ENCODE measurements at regions not wholly inside any gene's neighbourhood (a gene's known extent, or its start where the extent isn't known, plus 50 kb on each side); places are given as distances from the start of the nearest gene placed in this dataset.
"Not testable (repeated sequence)": the region's sequence is repeated elsewhere in the genome, so short reads cannot be mapped to it uniquely, and the experiment has no call there.

DNA sequence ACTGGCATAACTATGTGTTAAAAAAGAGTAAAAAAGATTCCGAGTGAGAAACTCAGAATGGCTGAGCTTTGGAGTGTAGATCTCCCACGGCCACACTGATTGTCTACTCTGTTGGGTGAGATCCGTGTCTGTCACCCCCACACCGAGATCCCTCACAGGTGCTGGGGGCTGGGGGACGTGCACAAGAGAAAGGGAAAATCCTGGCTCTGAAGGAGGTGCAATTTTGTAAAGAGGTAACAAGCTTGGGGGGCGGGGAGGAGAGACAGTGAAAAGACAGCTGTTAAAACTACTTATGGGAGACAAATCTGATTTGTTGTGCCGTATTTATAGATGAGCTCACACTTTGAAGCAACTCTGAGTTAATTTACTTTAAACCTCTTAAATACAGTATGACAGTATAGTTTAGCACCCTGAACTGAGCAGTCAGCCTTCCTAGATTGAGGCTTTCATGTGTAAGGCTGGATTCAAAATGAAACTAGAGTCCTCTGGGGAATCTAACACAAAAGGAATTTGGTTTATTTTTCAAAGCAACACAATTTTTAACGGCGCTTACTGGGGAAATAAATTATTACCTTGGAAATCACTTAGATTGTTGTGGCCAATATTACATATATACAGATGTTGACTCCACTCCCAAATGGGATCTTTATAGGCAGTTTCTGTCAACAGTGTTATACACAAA is 167.4 kb upstream of the RGS6 start:
- DNase-seq: no peak

DNA sequence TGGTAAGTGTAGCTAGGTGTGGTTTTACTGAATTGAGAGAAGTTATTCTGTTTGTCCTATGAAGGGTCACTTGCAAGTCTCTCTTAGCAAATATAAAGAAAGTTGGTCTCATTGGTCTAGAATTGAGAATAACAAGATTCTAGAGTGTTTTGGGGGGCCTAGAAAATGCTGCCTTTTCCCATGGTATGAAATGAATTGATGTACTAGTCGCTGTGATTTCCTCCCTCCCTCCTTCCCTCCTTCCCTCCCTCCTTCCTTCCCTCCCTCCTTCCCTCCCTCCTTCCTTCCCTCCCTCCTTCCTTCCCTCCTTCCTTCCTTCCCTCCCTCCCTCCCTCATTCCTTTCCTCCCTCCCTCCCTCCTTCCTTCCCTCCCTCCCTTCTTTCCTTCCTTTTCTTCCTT is 166.7 kb upstream of the RGS6 start:
- no peak for DNase-seq

DNA sequence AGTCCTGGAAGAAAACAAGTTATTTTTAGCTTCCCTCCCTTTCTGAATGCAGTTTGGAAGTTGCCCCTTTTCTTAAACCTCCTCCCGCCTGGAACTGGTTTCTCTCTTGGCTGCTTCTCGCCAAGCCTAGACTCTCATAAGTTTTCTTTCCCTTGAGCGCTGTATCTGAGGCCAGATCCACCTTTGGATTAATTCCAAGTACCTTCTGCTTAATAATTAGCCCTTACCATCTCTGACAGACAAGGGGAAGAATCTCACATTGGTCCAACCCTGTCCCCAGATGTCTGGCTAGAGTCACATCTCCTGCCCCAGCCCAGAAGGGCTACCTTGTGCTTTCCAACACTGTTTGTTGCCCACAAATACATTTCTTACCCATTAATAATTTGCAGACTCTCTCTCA is 161.8 kb upstream of the RGS6 start:
- no peak for DNase-seq

DNA sequence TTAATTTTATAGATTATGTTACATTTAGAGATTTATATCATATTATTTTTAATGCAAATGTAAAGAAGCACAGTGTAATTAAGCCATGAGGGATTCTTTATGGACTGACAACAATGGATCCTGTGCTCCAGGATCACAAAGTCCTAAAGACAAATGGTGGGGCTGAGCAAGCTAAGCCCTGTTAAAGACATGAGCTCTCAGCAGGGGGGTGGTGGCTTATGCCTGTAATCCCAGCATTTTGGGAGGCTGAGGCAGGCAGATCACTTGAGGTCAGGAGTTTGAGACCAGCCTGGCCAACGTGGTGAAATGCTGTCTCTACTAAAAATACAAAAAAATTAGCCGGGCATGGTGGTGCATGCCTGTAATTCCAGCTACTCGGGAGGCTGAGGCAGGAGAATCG is 160.8 kb upstream of the RGS6 start:
- DNase-seq: not testable (repeated sequence)

DNA sequence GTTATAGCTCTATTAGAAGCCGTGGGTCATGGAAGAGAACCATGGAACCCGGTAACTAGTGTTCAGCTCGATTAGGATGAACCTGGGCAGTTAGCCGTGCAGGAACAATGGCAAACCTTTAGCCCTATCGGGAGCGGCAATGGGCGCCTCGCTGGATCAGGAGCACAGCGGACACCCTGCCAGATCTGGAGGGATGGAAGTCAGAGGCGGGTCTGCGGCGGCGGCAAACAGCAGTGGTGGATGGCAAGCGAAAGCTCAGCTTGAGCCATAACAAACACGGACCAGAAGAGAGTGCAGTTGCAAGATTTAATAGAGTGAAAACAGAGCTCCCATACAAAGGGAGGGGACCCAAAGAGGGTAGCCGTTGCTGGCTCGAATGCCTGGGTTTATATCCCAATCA is 160.2 kb upstream of the RGS6 start:
- not testable (repeated sequence) for DNase-seq

DNA sequence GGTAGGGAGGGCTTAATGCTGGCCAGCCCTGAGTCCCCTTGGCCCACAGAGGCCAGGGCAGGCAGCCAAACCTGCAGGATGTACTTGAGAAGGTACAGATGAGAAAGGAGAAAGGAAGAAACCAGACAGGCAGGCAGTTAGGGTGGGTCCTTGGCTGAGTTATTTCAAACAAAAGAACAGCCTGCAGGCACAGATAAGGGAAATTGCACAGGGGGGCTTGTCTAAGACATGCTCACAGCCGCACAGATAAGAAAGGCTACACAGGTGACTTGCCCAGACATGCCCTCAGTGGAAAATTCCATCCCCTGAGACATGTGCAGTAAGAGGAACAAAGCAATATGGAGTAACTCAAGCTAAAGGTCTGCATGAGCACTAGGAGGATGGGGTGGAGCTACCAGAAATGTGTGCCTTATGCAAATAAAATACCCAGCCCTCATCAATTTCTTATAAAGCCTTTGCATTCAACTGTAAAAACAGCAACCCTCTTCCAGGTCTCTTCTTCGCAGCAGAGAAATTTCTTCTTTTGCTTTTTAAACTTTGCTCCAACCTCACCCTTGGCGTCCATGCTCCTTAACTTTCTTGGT is 158.2 kb upstream of the RGS6 start:
- peak; percentile 45 for DNase-seq

DNA sequence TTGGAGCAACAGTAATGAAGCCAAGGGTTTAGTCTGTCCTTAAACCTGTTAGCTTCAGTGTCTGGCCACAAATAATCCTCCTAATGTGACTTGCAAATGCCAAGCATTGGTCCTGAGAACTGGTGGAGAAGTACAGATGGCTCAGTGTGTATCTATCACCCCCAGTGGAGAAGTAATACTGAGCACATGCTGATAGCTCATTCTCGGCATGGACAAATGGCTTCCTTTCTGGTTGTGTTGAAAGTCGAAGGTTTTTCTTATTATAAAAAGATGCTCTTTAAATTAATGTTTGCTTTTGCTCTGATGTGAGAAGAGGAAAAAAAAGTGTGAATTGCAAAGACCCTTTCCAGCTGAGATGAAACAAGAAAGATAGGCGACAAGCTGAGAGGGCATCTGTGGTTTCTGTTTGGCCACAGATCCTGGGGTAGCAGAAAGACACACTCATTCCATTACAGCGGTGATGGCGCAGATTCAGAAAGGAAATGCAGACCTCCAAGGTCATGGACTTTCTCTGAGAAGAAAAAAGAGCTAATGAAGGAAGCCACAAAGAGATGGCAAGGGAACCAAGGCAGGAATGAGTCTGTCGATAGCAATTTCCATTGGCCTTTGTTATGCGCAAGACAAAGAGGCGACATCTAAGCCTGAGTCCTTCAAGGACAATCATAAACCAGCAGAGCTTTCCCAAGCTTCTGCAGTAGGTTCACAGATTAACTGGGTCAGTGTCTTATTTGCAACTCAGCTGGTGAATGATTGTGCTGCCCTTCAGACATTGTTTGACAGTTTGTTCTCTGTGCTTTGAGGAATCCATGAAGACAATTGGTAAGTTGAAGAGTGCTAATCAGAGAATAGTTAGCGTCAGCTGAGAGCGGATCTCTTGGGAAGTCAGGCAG is 155.5 kb upstream of the RGS6 start:
- DNase-seq: peak; percentile 10

DNA sequence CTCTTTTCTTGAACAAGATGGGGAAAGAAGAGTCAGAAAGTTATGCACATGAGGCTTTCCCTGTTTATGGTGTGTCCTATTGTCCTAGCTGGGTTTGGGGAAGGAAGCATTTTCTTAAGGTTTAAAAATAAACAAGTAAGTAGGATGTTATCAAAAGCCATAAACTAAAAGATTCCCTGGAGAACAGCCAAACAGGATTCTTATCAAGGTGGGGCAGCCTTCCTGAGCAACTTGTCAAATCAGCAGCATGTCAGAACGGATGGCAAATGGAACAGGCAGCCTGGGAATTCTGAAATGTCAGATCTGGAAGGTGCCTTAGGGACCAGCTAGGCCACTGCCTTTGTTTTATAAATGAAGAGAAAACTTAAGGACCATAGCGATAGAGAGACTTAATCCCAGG is 152.2 kb upstream of the RGS6 start:
- DNase-seq: no peak

DNA sequence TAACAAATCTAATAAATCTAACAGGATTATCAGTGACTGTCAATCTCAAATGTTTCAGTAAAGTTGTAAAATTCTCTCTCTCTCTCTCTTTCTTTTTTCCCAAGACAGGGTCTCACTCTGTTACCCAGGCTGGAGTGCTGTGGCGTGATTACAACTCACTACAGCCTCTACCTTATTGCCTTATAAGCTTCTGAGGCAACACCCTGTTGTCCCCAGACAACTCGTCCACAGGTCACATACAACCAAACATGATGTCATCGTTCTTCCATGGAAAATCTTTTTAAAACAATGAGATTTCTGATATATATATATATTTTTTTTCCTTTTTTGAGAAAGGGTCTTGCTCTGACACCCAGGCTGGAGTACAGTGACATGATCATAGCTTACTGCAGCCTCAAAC is 151.4 kb upstream of the RGS6 start:
- no peak for DNase-seq

DNA sequence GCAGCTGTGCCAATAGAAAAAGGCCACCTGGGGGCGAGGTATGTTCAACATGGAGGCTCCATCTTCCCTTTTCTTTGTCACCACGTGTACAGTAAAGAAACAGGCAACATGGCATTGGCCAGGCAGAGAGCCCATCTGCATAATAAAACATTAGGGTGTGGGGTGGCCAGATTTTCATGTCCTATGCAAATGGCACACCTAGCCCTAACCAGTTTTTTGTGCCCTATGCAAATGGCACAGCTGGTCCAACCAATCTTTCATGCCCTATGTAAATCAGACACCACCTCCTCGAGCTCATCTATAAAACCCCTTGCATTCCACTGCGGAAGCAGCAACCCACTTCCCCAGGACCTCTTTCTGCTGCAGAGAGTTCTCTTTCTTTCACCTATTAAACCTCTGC is 149.1 kb upstream of the RGS6 start:
- no peak for DNase-seq

DNA sequence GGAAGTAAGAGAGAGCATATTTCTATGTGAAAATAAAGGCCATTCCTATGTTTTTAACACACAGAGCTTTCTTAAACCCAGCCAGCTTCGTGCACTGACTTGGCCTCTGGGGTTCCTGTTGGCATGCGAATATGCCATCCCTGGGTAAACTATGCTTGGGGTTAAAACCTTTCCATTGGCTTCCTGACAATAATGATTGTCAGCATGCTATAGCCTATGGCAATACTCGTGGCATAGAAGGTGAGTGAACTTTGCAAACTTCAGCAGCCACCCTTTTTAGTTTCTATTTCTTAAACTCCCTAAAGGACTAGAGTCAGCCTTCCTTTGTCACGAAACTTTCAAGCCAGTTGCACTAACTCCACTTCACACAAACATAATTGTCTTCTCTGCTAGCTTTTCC is 148.4 kb upstream of the RGS6 start:
- DNase-seq: no peak

DNA sequence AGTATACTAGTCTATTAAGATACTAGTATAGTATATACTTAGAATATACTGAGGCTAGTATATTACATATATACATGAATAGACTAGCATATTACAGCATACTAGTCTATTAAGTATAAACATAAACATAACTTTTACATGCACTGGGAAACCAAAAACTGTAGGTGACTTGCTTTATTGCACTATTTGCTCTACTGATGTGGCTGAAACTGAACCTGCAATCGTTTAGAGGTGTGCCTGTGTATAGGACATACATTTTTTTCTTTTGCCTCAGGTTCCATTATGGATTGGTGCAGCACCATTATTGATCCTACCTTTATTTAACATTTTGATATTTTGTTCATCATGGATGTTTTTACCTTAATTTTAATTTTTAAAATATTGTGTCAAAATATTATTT is 143.2 kb upstream of the RGS6 start:
- no peak for DNase-seq

DNA sequence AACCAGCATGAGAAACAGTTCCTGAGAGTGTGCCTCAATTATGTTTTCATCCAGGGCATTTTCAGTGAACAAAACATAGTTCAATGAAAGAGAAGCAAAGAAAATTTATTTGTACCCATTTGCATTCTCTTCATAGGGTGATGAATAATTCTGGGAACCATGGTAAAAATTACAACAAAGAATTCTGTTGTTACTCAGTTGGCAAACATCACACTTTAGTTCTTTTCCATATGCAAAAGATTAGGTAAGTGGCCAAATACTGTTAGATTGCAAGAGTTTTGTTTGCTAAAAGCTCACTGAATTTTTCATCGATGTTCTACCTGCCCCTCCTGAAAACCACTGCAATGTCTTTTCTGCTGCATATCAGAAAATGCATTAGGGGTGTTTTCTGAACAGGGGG is 132.4 kb upstream of the RGS6 start:
- DNase-seq: no peak

DNA sequence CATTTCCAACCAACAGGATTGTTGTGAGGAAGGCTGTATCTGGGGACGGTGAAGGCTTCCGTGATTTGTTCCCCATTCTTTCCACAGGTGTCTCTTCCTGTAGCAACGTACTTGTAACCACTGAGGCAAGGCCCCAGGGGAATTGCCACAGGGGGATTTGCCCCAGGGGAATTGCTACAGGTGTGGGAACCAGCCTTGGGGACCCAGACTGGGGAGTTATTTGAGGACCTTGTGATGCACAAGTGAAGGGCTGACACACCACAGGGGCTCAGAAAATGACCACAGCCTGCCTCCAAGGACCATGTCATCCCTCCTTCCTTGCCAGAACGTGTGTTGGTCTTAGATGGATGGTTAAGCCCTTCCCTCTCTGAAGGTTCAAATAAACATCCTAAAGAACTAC is 131.4 kb upstream of the RGS6 start:
- no peak for DNase-seq

DNA sequence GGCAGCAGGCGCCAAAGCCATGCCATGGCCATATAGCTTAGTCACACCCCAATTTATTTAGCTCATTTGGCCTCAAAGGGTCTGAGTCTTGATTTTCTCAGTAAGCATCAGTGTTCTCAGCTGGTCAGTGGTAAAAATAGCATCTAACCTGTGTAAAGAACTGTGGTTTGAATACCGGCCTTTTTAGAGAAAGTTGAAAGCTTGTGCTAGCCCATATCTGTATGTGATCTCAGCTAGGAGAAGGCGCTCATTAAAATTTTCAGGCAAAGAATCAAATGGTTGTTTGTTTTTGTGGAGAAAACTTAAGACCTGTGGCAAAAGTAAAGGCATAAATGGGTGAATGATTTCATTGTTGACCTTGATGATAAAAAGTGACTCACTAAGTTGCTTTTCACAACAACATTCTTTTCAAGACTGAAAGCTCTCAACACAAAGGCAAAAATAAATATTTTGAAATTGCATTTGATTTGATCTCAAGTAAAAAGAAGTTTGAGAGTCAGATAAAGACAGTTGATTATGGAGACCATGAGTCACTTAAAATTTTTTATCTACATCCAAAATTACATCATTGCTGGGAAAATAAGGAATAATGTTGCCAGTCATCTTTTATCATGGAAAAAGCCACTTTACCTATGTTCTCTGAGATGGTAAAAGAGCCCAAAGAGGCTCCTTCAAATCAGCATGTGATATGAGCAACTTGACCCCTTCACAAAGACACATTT is 128.5 kb upstream of the RGS6 start:
- no peak for DNase-seq

DNA sequence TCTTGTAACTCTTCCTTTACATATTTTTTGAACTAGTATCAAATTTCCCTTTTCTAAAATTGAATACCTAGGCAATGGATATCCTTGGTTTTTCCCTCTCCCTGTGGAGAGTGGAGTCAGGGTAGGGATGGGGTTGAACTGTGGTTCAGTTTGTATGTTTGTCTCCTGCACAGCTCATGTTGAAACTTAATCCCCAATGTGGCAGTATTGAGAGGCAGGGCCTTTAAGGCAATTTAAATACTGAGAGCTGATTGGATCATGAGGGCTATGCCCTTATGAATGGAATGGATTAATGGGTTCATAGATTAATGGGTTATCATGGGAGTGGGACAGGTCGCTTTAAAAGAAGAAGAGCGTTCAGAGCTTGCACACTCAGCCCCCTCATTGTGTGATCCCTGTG is 127.2 kb upstream of the RGS6 start:
- DNase-seq: no peak

DNA sequence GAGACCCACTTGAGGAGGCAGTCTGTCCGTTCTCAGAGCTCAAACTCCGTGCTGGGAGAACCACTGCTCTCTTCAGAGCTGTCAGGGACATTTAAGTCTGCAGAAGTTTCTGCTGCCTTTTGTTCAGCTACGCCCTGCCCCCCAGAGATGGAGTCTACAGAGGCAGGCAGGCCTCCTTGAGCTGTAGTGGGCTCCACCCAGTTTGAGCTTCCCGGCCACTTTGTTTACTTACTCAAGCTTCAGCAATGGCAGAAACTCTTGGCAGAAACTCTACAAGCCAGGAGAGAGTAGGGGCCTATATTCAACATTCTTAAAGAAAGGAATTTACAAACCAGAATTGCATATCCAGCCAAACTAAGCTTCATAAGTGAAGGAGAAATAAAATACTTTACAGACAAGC is 125.2 kb upstream of the RGS6 start:
- not testable (repeated sequence) for DNase-seq

DNA sequence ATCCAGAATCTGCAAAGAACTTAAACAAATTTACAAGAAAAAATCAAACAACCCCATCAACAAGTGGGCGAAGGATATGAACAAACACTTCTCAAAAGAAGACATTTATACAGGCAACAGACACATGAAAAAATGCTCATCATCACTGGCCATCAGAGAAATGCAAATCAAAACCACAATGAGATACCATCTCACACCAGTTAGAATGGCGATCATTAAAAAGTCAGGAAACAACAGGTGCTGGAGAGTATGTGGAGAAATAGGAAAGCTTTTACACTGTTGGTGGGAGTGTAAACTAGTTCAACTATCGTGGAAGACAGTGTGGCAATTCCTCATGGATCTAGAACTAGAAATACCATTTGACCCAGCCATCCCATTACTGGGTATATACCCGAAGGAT is 121.4 kb upstream of the RGS6 start:
- not testable (repeated sequence) for DNase-seq

DNA sequence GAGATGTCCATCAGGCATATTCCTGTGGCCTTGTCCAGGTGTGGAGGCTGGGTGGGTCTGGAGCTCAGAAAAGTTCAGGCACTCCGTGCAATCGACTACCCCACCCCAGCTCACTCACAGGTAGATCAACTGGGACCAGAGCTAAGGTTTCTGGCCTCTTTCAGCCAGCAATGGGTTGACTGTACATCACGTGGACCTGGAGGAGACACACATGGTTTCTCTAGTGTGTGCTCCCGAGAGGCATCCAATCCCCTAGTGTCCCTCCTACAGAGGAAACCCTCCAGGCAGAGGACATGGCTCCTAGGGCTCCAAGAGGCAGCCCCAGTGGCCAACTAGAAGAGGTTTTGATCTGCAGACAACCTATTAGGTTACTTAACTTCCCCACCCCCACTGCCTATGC is 119.5 kb upstream of the RGS6 start:
- DNase-seq: no peak

DNA sequence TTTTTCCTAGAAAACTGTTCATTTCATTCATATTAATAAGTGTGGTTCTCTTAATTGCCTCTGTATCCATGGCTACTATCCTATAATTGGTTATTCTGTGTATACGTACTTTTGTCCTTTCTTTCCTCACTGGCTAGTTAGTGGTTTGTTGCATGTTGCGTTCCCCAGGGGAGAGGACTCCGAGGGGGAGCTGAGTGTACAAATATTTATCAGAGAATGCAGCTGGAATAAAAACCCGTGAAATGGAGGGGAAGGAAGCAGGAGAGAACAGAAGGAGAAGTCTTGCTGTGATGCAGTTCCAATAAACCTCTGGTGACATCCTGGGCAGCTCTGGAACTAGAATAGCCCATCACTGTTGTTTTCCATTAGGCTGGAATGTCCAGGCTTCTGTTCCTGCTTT is 117.1 kb upstream of the RGS6 start:
- DNase-seq: no peak

DNA sequence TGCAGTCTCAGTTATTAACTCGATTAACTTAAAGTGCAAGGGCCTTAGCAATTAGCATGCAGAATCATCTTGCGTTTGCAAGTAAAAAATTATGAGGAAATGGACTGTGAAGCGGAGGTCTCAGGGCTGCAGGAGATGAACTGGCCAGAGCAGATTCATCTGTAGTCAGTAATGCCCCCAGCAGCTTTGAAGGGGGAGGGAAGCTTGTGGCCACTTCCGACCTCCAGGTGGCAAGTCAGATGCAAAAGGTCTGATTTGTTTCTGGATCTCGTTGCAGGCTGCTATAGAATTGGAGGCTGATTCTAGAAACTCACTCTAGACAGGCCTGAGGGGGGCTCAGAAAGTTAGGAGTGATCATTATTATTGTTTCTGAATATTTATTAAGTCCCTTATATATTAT is 107.4 kb upstream of the RGS6 start:
- DNase-seq: no peak

DNA sequence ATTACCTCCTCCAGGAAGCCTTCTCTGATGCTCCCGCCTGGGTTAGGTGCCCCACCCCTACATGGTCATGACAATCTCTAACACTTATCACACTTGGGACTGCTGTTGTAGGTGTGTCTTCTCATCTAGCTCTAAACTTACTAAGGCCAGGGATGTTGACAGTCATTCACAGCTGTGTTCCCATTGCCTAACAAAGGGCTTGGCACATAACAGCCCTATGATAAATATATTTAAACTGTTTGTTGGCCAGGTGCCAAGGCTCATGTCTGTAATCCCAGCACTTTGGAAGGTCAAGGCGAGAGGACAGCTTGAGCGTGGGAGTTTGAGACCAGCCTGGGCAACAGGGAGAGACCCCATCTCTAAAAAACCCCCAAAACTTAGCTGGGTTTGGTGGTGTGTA is 98.8 kb upstream of the RGS6 start:
- DNase-seq: no peak
